Muscle of leg (tissue), 3 donors: ENCODE measurements at regions not wholly inside any gene's neighbourhood (a gene's known extent, or its start where the extent isn't known, plus 50 kb on each side); places are given as distances from the start of the nearest gene placed in this dataset.
A peak's percentile ranks its signal among the peaks of the same experiment; 100 is the strongest.

Experiments
- DNase-seq: peaks from one replicate; pipeline ENCODE4 v3.0.0; 2013
- H3K27ac ChIP-seq: one replicate; pipeline ENCODE4 v1.5.1; 2013; ENCODE audit warnings: mild to moderate bottlenecking, low read length, control low read depth
- H3K27me3 ChIP-seq: one replicate; pipeline ENCODE4 v1.6.1; 2013; ENCODE audit warnings: low read length; ENCODE audit not compliant: control insufficient read depth, insufficient read depth
- H3K36me3 ChIP-seq: one replicate; pipeline ENCODE4 v1.6.1; 2013; ENCODE audit warnings: low read length; ENCODE audit not compliant: control insufficient read depth, insufficient read depth
- H3K4me1 ChIP-seq: one replicate; pipeline ENCODE4 v1.6.1; 2013; ENCODE audit warnings: low read length; ENCODE audit not compliant: control insufficient read depth, insufficient read depth
- H3K4me3 ChIP-seq: one replicate; pipeline ENCODE4 v1.5.1; 2013; ENCODE audit warnings: low read length, control low read depth
- H3K9me3 ChIP-seq: replicated peaks from 2 replicates; pipeline ENCODE4 v1.6.1; 2013; ENCODE audit warnings: low read depth, low read length; ENCODE audit not compliant: control insufficient read depth
- WGBS: methylation state at CpG from one replicate; pipeline ENCODE4 v1.1.5; 2013; ENCODE audit warnings: missing lambda C conversion rate; ENCODE audit not compliant: insufficient coverage; 5-methylcytosine and 5-hydroxymethylcytosine counted together

DNA sequence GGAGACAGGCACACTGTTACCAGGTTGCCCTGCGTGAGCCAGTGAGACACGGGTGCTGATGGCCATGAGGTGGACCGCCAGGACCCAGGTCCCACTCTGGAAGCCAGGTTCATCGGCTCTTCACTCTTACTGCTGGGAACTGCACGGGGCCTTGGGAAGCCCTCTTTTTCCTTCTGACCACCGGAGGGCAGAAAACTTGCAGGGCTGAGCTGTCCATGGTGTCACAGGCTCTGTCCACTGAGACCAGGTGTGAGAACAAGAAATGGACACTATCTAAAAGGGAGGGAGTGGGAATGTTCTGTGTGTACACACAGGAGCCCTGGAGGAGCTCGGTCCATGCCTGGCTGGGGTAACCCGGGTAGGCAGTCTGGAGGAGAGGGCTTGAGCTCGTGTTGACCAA, 93.4 kb downstream of the UQCRFS1 start:
- H3K4me1 ChIP-seq, result no peaks in the 10 kb centered on the region
- peak; percentile 9 for DNase-seq

DNA sequence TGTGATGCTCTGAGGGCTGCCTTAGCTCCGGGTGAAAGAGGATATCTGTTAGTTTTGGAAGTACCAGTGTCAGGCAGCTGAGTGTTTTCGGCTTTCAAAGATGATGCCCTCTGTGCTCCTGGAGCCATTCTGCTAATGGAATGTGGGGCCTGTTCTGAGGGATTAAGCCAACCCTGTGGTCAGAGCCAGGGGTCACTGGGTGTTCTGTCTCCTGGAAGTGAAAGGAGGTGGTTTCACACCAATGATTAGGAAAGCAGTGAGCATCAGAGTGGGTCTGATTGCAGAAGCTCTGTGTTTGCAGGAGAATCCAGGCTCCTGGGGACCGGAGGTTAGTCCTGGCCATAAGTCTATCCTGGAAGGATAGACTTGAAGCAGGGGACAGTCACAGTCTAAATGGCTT, 94.6 kb downstream of the UQCRFS1 start:
- H3K27me3 ChIP-seq, result peaks cover 2% of the 10 kb centered on the region
- no peak overlapping the region for H3K4me3 ChIP-seq
- H3K36me3 ChIP-seq, result no peaks in the 10 kb centered on the region
- no peaks in the 10 kb centered on the region for H3K4me1 ChIP-seq
- 40% methylated on average over 3 of the region's 3 CpGs for whole genome bisulfite sequencing
- H3K9me3 ChIP-seq, result no peaks in the 10 kb centered on the region
- H3K27ac ChIP-seq, result no peak overlapping the region
- no peak for DNase-seq

More for the DNA sequence above, 93.4 kb downstream of the UQCRFS1 start:
- H3K27ac ChIP-seq, result no peak overlapping the region
- H3K4me3 ChIP-seq, result no peak overlapping the region
- no peaks in the 10 kb centered on the region for H3K36me3 ChIP-seq
- H3K9me3 ChIP-seq, result no peaks in the 10 kb centered on the region
- WGBS, result 52% methylated on average over 8 of the region's 9 CpGs
- peaks cover 2% of the 10 kb centered on the region for H3K27me3 ChIP-seq

DNA sequence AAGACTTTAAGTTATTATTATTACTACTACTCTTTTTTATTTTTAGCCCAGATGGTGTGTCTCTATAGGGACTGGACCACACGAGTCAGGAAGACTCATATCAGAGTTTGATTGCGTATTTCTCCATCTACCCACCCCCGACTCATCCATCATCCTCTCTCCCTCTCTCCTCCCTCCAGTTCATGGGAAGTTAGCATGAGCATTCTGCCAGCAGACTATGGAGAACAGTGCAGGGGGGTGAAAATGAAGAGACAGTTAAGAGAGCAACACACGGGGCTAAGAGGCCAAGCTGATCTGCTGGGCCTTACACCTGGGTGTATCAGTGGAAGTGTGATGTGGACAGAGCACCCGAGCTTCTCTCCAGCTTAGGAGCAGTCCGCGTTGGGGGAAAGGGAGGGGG, 95.0 kb downstream of the UQCRFS1 start:
- H3K27me3 ChIP-seq, result peaks cover 2% of the 10 kb centered on the region
- no peak for DNase-seq
- no peaks in the 10 kb centered on the region for H3K36me3 ChIP-seq
- H3K4me1 ChIP-seq, result no peaks in the 10 kb centered on the region
- H3K9me3 ChIP-seq, result no peaks in the 10 kb centered on the region
- no peak overlapping the region for H3K4me3 ChIP-seq
- no peak overlapping the region for H3K27ac ChIP-seq
- 60% methylated on average over 4 of the region's 7 CpGs for WGBS

DNA sequence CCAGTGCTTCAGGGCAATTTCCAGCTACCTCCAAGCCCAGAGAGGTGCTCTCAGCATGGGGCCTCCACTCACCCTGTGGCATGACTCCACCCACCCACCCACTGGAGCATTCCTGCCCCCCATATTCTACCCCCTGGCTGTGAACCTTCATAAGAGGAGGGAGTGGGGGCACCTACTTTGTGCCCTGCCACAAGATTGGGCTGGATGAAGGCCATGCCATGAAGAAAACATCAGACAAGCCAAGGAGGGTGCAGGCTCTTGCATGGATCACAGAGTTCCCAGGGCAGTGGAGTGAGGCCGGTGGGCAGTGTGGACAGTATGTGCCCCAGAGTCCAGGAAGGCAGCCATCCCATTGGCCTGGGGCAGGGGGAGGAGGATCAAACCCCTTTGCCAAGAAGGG, 97.8 kb downstream of the UQCRFS1 start:
- Histone ChIP-seq H3K36me3 (no peaks in the 10 kb centered on the region), H3K4me1 (no peaks in the 10 kb centered on the region), H3K27ac (no peak overlapping the region), H3K4me3 (no peak overlapping the region), H3K27me3 (no peaks in the 10 kb centered on the region), H3K9me3 (no peaks in the 10 kb centered on the region)
- WGBS, result no CpG with 5 or more reads among the region's 1 CpG
- no peak for DNase-seq

DNA sequence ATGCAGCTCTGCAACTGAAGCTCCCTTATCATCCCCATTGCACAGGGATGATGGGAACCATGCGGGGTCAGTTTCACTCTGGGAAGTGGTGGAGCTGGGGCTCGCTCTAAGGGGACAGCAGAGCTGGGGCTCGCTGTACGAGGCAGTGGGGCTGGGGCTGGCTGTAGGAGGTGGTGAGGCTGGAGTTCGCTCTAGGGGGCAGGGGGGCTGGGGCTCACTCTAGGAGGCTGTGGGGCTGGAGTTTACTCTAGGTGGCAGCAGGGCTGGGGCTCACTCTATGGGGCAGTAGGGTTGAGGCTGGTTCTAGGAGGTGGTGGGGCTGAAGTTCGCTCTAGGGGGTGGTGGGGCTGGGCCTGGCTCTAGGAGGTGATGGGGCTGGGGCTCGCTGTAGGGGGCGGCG, 99.1 kb downstream of the UQCRFS1 start:
- no peaks in the 10 kb centered on the region for H3K36me3 ChIP-seq
- no peaks in the 10 kb centered on the region for H3K9me3 ChIP-seq
- no peak overlapping the region for H3K27ac ChIP-seq
- no peaks in the 10 kb centered on the region for H3K4me1 ChIP-seq
- no peaks in the 10 kb centered on the region for H3K27me3 ChIP-seq
- 90% methylated on average over 7 of the region's 9 CpGs for WGBS
- DNase-seq, result no peak
- no peak overlapping the region for H3K4me3 ChIP-seq

DNA sequence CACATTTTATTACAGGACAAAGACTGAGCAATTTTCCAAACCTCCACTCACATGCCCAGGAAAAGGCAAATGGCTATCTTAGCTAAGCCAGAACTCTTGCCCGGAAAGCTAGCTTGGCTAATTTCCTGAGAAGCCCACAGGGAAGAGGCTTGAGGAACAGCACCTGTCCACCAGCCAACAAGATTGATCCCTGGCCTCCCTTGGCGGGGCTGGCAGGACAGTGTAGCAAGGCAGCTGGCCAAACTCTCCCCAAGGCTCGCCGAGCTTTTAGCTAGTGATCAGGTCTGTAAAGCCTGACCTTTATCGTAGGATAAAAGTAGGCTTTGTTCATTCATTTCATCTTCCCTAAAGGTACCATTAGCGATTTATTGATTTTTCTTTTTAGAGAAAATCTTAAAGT, 101.4 kb downstream of the UQCRFS1 start:
- Histone ChIP-seq H3K36me3 (no peaks in the 10 kb centered on the region), H3K27ac (no peak overlapping the region), H3K4me1 (no peaks in the 10 kb centered on the region), H3K27me3 (no peaks in the 10 kb centered on the region), H3K4me3 (no peak overlapping the region), H3K9me3 (no peaks in the 10 kb centered on the region)
- no peak for DNase-seq
- WGBS, result no CpG with 5 or more reads among the region's 6 CpGs

DNA sequence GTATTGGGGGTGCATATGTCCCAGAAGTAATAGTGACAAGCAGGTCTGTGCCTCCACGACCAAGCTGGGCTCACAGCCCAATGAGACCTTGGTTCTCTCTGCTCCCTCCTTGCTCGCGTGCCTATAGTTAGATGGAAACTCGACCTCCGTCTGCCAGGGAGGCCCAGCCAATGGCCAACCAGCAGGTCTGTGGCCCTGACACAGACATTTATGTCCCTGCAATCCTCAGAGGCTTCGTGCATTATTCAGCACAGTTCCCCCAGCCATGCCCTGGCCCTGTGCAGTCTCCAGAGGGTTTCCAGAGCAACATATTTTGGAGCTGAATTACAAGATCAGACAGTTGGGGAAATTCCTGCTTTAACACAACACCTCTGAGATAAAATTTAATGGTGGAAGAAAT, 105.1 kb downstream of the UQCRFS1 start:
- Histone ChIP-seq H3K27ac (no peak overlapping the region), H3K4me1 (no peaks in the 10 kb centered on the region), H3K9me3 (no peaks in the 10 kb centered on the region), H3K27me3 (no peaks in the 10 kb centered on the region), H3K36me3 (no peaks in the 10 kb centered on the region), H3K4me3 (no peak overlapping the region)
- WGBS, result 33% methylated on average over 6 of the region's 6 CpGs
- no peak for DNase-seq

DNA sequence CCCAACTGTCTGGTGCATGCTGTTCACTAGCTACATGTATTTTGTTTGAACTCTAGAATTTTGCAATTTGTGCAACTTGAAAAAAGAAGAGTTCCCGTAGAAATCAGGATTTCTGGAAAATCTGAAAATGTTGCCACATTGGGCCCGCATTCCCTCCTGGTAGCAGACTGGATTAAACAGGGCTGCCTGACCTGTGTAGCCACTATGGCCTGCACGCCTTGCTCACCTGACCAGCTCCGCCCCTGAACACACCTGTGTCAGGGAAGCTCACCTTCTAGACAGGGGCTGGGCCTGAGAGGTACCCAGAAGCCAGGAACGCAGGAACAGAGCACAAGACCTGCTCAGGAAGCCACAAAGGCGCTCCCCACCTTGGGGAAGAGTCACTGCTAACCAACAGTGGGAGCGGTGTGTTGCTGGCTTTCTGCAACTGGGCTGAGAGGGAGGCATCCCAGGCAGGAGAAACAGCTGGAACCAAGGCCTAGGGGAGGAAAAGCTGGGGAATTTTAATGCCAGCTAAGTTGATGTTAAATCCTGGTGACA, 106.5 kb downstream of the UQCRFS1 start:
- no peak overlapping the region for H3K27ac ChIP-seq
- no peaks in the 10 kb centered on the region for H3K27me3 ChIP-seq
- no peaks in the 10 kb centered on the region for H3K9me3 ChIP-seq
- no peak overlapping the region for H3K4me3 ChIP-seq
- no peaks in the 10 kb centered on the region for H3K4me1 ChIP-seq
- DNase-seq, result no peak
- 77% methylated on average over 7 of the region's 7 CpGs for WGBS
- H3K36me3 ChIP-seq, result no peaks in the 10 kb centered on the region

DNA sequence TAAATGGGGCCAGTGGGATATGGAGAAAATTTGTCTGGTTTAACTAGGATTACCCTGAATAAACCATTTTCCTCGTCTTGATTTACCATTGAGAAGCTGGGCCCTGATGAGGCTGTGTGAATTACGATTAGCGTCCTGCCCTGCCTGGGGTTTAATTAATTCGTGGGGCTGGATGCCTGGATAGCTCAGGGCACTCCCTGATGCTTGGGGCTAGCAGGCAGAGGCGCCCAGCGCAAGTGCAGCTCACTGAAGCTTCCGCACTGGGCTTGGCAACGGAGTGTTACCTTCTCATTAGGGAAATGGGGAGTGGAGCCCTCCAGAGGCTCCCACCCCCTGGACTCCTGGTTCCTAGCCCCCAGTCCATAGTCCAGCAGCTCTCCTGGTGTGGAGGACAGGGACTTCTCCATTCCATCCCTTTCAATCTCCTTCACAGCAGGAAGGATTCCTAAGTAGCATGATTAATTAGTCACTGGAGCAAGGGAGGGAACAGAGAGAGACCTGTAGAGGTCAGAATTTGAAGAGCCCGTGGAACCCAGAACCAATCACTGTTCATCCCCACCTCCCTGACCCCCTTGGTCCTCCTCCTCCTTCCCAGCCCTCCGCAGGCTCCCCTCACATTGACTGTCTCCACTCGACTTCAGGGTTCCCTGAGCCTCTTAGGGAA, 107.2 kb downstream of the UQCRFS1 start:
- Histone ChIP-seq H3K4me1 (no peaks in the 10 kb centered on the region), H3K4me3 (no peak overlapping the region), H3K27ac (no peak overlapping the region), H3K9me3 (no peaks in the 10 kb centered on the region), H3K27me3 (no peaks in the 10 kb centered on the region), H3K36me3 (no peaks in the 10 kb centered on the region)
- DNase-seq, result no peak
- WGBS, result 60% methylated on average over 3 of the region's 11 CpGs

DNA sequence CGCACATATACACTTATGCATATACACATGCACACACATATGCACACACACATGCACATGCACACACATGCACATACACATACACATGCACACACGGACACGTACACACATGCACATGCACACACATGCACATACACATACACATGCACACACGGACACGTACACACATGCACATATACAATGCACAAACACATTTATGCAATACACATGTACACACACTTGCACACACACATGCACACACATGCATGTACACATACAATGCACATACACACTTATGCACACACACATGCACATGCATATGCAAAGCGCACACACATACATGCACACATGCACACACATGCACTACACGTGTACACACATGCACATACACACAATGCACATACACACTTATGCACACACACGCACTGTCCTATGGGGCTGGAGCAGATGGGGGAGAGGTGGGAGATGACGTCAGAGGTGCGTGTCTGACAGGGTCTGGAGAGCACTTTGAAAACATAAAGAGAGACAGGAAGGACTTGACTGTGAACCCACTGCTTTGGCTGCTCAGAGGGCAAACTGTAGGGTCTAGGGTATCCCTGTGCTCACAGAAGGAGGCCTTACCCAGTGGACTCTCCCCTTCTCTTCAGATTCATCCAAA, 108.2 kb downstream of the UQCRFS1 start:
- H3K27ac ChIP-seq, result no peak overlapping the region
- no peak for DNase-seq
- no peaks in the 10 kb centered on the region for H3K36me3 ChIP-seq
- H3K27me3 ChIP-seq, result no peaks in the 10 kb centered on the region
- 95% methylated on average over 5 of the region's 10 CpGs for WGBS
- no peaks in the 10 kb centered on the region for H3K4me1 ChIP-seq
- H3K9me3 ChIP-seq, result no peaks in the 10 kb centered on the region
- no peak overlapping the region for H3K4me3 ChIP-seq
